ENCODE measurements at regions not wholly inside any gene's neighbourhood (a gene's known extent, or its start where the extent isn't known, plus 50 kb on each side); places are given as distances from the start of the nearest gene placed in this dataset.

DNA sequence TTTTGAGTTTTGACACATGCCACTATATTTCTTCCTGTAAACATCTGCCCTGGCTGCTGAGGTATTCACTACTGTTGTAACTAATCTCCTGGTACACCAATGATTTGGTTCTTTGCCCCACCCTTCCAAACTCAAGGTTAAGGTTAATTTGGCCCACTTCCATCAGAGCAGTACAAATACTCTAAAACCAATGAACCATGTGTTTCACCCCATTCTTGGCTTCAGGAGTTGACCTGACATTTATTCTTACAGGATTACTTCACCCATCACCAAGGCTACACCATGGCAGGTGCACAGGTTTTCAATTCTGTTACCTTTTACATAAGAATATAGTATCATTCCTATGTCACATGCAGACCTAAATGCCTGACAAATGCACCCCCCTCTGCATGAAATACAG, 1179.9 kb downstream of the ZPLD1 start:
- no peak overlapping the region for H3K4me3 ChIP-seq (ENCODE audit: low read depth, low read length)
- H3K27me3 ChIP-seq (ENCODE audit: control insufficient read depth, insufficient read depth, low read length) = no peaks in the 10 kb centered on the region
- TF ChIP-seq, protein P1, sequence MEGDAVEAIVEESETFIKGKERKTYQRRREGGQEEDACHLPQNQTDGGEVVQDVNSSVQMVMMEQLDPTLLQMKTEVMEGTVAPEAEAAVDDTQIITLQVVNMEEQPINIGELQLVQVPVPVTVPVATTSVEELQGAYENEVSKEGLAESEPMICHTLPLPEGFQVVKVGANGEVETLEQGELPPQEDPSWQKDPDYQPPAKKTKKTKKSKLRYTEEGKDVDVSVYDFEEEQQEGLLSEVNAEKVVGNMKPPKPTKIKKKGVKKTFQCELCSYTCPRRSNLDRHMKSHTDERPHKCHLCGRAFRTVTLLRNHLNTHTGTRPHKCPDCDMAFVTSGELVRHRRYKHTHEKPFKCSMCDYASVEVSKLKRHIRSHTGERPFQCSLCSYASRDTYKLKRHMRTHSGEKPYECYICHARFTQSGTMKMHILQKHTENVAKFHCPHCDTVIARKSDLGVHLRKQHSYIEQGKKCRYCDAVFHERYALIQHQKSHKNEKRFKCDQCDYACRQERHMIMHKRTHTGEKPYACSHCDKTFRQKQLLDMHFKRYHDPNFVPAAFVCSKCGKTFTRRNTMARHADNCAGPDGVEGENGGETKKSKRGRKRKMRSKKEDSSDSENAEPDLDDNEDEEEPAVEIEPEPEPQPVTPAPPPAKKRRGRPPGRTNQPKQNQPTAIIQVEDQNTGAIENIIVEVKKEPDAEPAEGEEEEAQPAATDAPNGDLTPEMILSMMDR (IDR thresholded peaks at IDR 0.05; ENCODE audit: insufficient read depth, low read depth, low read length) = no peak
- ChIA-PET CTCF (no interaction called here), POLR2A (no interaction called here)
- DNase-seq (ENCODE audit: low read depth) = no peak
- H3K36me3 ChIP-seq (ENCODE audit: control insufficient read depth, insufficient read depth, low read length) = no peaks in the 10 kb centered on the region

GRCh38 chr3:103617961-103618360, 1183.1 kb downstream of the ZPLD1 start:
- DNase-seq (ENCODE audit: low read depth) = no peak
- ChIA-PET CTCF (no interaction called here), POLR2A (no interaction called here)
- Histone ChIP-seq H3K4me3 (ENCODE audit: low read depth, low read length) (no peak overlapping the region), H3K36me3 (ENCODE audit: control insufficient read depth, insufficient read depth, low read length) (no peaks in the 10 kb centered on the region), H3K27me3 (ENCODE audit: control insufficient read depth, insufficient read depth, low read length) (no peaks in the 10 kb centered on the region)
- TF ChIP-seq, protein P1 (IDR thresholded peaks at IDR 0.05; ENCODE audit: insufficient read depth, low read depth, low read length) = no peak

GRCh38 chr3:103624271-103624670, 1189.5 kb downstream of the ZPLD1 start:
- H3K4me3 ChIP-seq (ENCODE audit: low read depth, low read length) = no peak overlapping the region
- CTCF ChIA-PET = no interaction called here
- no peaks in the 10 kb centered on the region for H3K36me3 ChIP-seq (ENCODE audit: control insufficient read depth, insufficient read depth, low read length)
- no peaks in the 10 kb centered on the region for H3K27me3 ChIP-seq (ENCODE audit: control insufficient read depth, insufficient read depth, low read length)
- POLR2A ChIA-PET = no interaction called here
- DNase-seq (ENCODE audit: low read depth) = no peak
- TF ChIP-seq, protein P1 (IDR thresholded peaks at IDR 0.05; ENCODE audit: insufficient read depth, low read depth, low read length) = no peak

DNA sequence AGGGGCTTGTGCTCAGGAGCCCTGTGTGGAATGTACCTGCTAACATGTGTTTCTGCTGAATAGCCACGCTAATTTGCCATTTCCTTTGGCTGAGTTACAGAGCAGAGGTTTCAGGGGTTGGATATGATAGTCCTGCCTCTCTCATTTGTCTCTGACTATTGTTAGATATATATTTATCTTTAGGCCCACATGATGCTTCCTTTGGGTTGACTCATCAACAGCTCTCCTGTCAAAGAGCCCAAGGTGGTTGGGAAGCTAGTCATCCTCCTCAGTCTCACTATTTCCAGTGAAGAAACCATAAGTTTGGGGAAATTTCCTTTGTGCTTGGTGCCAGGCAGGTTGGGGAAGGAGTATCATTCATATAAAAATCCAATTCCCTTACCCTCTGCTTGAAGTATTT, 1194.6 kb downstream of the ZPLD1 start:
- Histone ChIP-seq H3K36me3 (ENCODE audit: control insufficient read depth, insufficient read depth, low read length) (no peaks in the 10 kb centered on the region), H3K27me3 (ENCODE audit: control insufficient read depth, insufficient read depth, low read length) (no peaks in the 10 kb centered on the region), H3K4me3 (ENCODE audit: low read depth, low read length) (no peak overlapping the region)
- TF ChIP-seq, protein P1 (IDR thresholded peaks at IDR 0.05; ENCODE audit: insufficient read depth, low read depth, low read length) = no peak
- ChIA-PET CTCF (no interaction called here), POLR2A (no interaction called here)
- no peak for DNase-seq (ENCODE audit: low read depth)

DNA sequence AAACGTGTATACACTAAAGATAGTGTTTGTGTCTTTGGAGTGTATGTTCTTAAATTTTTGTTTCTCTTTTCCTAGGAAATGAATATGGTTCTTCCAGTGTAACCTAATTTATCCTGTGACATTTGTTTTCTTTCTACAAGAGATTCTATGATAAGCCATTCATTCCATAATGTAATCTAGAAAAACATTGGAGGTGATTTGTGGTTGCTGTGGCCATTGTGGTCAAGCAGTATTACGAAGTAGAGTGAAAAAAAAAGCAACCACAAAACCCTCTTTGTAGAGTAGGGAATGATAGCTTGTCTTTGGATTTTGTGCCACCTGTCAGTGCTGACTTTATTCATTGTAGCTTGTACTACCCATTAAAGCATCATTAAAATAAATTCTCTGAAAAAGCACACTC, 1209.6 kb downstream of the ZPLD1 start:
- TF ChIP-seq, protein P1 (IDR thresholded peaks at IDR 0.05; ENCODE audit: insufficient read depth, low read depth, low read length) = no peak
- POLR2A ChIA-PET = no interaction called here

More for the DNA sequence above, 1209.6 kb downstream of the ZPLD1 start:
- no peak for DNase-seq (ENCODE audit: low read depth)
- CTCF ChIA-PET = no interaction called here
- no peaks in the 10 kb centered on the region for H3K27me3 ChIP-seq (ENCODE audit: control insufficient read depth, insufficient read depth, low read length)
- H3K4me3 ChIP-seq (ENCODE audit: low read depth, low read length) = no peak overlapping the region
- no peaks in the 10 kb centered on the region for H3K36me3 ChIP-seq (ENCODE audit: control insufficient read depth, insufficient read depth, low read length)

Data from BJ (cell line).